Stomach (tissue), 8 donors: ENCODE measurements at regions not wholly inside any gene's neighbourhood (a gene's known extent, or its start where the extent isn't known, plus 50 kb on each side); places are given as distances from the start of the nearest gene placed in this dataset.
A peak's percentile ranks its signal among the peaks of the same experiment; 100 is the strongest.

ENCODE experiments used
- DNase-seq, 2 donors: peaks; one replicate each; pipeline versions ENCODE4 v3.0.0 to v3.0.0-alpha.2; 2013 to 2019
- H3K27ac ChIP-seq, 5 donors: fragments of 200-600 bp in 4 of 5; sonication (generic) in 4 of 5; one replicate each; pipeline ENCODE4 v1.5.1; 2013 to 2019; ENCODE audit warnings: mild to moderate bottlenecking in 1 of 5, moderate library complexity in 1 of 5
- H3K27me3 ChIP-seq, 3 donors: fragments of 200-600 bp; sonication (generic); one replicate each; pipeline ENCODE4 v1.5.1; 2017 to 2019; ENCODE audit warnings: mixed run types in 1 of 3
- H3K36me3 ChIP-seq, 4 donors: fragments of 200-600 bp; sonication (generic); 1 replicate in 3 of 4; 2 replicates in 1 of 4; pipeline ENCODE4 v1.5.1; 2016 to 2019
- H3K4me1 ChIP-seq, 4 donors: fragments of 200-600 bp; sonication (generic); one replicate each; pipeline ENCODE4 v1.5.1; 2016 to 2019
- H3K4me3 ChIP-seq, 4 donors: fragments of 200-600 bp; sonication (generic) in 3 of 4; one replicate each; pipeline ENCODE4 v1.5.1; 2016 to 2019; ENCODE audit warnings: mild to moderate bottlenecking in 1 of 4
- H3K9me3 ChIP-seq, 4 donors: fragments of 200-600 bp; sonication (generic); one replicate each; pipeline ENCODE4 v1.5.1; 2016 to 2019
- EP300 ChIP-seq: sonication (generic); formaldehyde crosslinking; IDR thresholded peaks from one replicate; pipeline ENCODE4 v1.6.1; 2017; ENCODE audit warnings: antibody characterized with exemption
- POLR2A ChIP-seq, 4 donors: fragments of 450-650 bp; IDR thresholded peaks; one replicate each; pipeline ENCODE4 v1.6.1; 2016; ENCODE audit warnings: antibody characterized with exemption in 4 of 4, control low read depth in 2 of 4, mild to moderate bottlenecking in 1 of 4, moderate library complexity in 1 of 4
- POLR2AphosphoS5 ChIP-seq, 3 donors: sonication (generic); formaldehyde crosslinking; IDR thresholded peaks; one replicate each; pipeline ENCODE4 v1.6.1; 2016; ENCODE audit warnings: antibody characterized with exemption in 3 of 3
- WGBS, 5 donors: extraction: QIAGEN DNeasy Blood & Tissue Kit in 3 of 5; methylation state at CpG; one replicate each; pipeline versions ENCODE4 v1.1.5 to v1.1.7; 2013 to 2018; 5-methylcytosine and 5-hydroxymethylcytosine counted together
- intact Hi-C: fragments of 100-400 bp; cut with DNase I; formaldehyde crosslinking; loops from one replicate; pipeline ENCODE4 v1.15.1; 2023; ENCODE audit warnings: low total_unique reads
- TF ChIP-seq, protein P1 (sequence below), 7 experiments: fragments of 450-650 bp in 4 of 7; fragments of 200-600 bp in 3 of 7; sonication (generic) in 3 of 7; IDR thresholded peaks; one replicate each; pipeline ENCODE4 v1.5.1; 2016 to 2019; ENCODE audit warnings: antibody characterized with exemption in 7 of 7, control low read depth in 2 of 7, mild to moderate bottlenecking in 1 of 7
- donor health status: healthy with polysubstance abuse.
- donor health status: Bipolar disorder and iron deficiency.
- donor health status: healthy.

DNA sequence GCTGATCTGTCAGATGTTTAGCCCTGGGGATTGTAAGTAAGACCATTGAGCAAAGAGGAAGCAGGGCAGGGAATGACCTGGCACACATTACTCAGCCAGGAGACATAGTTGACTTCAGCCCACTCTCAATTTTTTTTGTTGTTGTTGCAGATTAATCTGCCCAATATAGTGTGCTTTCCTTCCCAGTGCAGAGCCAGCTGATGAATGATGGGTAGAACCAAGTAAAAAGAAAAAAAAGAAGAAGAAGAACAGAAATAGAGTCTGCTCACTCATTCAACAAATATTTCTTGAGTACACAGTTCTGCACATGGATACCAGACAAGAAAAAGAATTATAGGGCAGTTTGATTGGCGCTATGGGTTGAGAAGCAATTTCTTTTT lies 292.7 kb downstream of the ETS1 start:
- no peaks in the 10 kb centered on the region for H3K36me3 ChIP-seq
- no peak overlapping the region for H3K4me3 ChIP-seq
- no peaks in the 10 kb centered on the region for H3K9me3 ChIP-seq
- intact Hi-C loops, result no loop called here
- H3K27ac ChIP-seq, result no peak overlapping the region
- H3K27me3 ChIP-seq, result no peaks in the 10 kb centered on the region
- 80 to 95% (median 88%) methylated on average over 1 of the region's 1 CpG for WGBS, 5 donors
- H3K4me1 ChIP-seq, result peaks cover 41 to 72% (median 50%) of the 10 kb centered on the region in 4 donors
- TF ChIP-seq POLR2A (IDR thresholded peaks at IDR 0.05), result no peak
- TF ChIP-seq EP300, result no peak
- TF ChIP-seq, protein P1, sequence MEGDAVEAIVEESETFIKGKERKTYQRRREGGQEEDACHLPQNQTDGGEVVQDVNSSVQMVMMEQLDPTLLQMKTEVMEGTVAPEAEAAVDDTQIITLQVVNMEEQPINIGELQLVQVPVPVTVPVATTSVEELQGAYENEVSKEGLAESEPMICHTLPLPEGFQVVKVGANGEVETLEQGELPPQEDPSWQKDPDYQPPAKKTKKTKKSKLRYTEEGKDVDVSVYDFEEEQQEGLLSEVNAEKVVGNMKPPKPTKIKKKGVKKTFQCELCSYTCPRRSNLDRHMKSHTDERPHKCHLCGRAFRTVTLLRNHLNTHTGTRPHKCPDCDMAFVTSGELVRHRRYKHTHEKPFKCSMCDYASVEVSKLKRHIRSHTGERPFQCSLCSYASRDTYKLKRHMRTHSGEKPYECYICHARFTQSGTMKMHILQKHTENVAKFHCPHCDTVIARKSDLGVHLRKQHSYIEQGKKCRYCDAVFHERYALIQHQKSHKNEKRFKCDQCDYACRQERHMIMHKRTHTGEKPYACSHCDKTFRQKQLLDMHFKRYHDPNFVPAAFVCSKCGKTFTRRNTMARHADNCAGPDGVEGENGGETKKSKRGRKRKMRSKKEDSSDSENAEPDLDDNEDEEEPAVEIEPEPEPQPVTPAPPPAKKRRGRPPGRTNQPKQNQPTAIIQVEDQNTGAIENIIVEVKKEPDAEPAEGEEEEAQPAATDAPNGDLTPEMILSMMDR (IDR thresholded peaks at IDR 0.05), result no peak
- no peak for TF ChIP-seq POLR2AphosphoS5 (IDR thresholded peaks at IDR 0.05)
- no peak for DNase-seq

DNA sequence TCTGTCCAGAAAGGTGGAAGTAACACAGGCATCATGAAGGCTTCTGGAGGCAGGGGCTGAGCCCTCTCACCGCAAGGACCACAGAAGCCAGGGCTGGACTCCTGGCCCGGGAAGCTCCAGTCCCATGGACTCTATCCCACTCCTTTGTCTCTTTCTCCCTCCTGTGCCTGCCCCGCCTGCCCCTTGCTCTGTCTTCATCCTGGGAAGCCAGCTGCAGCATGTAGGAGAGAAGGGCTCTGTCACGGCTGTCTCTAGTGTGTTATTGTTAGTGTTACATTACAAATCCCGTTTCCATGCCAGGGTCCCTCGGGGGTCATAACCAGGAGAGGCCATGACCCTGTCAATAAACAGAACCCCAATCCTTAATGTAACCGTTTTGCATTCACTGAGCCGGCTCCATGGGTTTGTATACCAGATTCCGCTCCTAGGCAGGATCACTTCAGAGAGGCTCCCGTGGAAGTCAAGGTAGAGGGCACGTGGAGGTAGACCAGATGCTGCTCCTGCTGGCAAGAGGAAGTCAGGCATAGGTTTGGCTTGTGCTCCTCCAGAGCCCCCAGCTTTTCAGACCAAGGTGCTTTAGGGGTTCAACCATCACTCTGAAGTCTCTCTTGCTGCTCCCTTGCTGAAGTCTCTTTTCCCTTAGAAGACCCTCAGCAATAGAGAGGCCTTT lies 293.2 kb downstream of the ETS1 start:
- peaks cover 41 to 72% (median 50%) of the 10 kb centered on the region in 4 donors for H3K4me1 ChIP-seq
- WGBS, 5 donors, result 74 to 85% (median 80%) methylated on average over 4 to 11 of the region's 11 CpGs
- intact Hi-C loops, result no loop called here

DNA sequence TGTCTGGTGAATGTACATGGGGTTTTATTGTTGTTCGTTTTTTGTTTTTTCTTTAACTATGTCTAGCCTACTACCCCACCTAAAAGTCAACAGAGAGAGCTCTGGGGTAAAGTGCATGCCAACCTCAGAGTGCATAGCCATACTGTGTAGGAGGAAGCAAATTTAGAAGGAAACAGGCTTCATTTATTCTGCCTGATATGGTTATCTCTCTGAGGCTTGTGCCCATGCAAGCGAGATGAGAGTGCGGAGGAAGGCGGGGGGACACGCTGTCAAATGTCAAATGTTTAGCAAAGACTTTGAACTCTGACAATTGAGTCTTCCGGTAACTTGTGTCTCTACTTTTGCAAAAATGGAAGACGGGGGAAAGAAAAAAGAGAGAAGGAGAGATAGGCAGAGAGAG lies 295.5 kb downstream of the ETS1 start:
- no peak overlapping the region for H3K4me3 ChIP-seq
- H3K4me1 ChIP-seq, result peaks cover 28 to 55% (median 43%) of the 10 kb centered on the region in 4 donors
- intact Hi-C loops, result no loop called here
- H3K27ac ChIP-seq, result peak overlapping the region in 4 of 5 donors; percentile 71 to 88 (median 76)
- TF ChIP-seq EP300, result no peak
- TF ChIP-seq POLR2AphosphoS5 (IDR thresholded peaks at IDR 0.05), result peak in 2 of 3 donors; percentile 50 to 79
- peak; percentile 55 to 78 for DNase-seq
- no peaks in the 10 kb centered on the region for H3K9me3 ChIP-seq
- 29 to 52% (median 46%) methylated on average over 7 of the region's 7 CpGs for WGBS, 5 donors
- H3K36me3 ChIP-seq, result no peaks in the 10 kb centered on the region
- no peaks in the 10 kb centered on the region for H3K27me3 ChIP-seq

More for the DNA sequence above, 293.2 kb downstream of the ETS1 start:
- H3K27ac ChIP-seq, result peak overlapping the region in 1 of 5 donors; percentile 32
- H3K27me3 ChIP-seq, result no peaks in the 10 kb centered on the region
- H3K9me3 ChIP-seq, result no peaks in the 10 kb centered on the region
- H3K36me3 ChIP-seq, result no peaks in the 10 kb centered on the region
- TF ChIP-seq, protein P1 (IDR thresholded peaks at IDR 0.05), result no peak
- no peak for TF ChIP-seq EP300
- no peak for TF ChIP-seq POLR2A (IDR thresholded peaks at IDR 0.05)
- no peak for TF ChIP-seq POLR2AphosphoS5 (IDR thresholded peaks at IDR 0.05)
- DNase-seq, result no peak
- no peak overlapping the region for H3K4me3 ChIP-seq

DNA sequence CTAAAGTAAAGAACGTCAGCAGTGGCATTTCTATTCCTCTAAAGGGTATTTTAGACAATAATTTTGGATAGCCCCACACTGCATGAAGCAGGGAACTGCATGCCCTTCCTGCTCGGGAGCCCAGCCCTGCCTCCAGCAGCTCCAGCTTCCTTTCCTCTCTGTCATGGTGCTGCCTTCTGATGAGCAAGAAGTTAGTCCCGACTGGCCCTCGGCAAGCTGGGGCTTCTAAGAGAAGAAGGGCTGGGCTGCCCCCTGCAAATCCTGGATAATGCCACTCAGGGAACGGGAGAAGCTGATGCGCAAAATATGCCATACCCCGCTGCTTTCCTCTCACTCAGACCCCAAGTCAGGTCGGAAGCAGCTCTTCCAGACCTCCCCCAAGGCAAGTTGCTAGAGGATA lies 296.4 kb downstream of the ETS1 start:
- H3K9me3 ChIP-seq, result no peaks in the 10 kb centered on the region
- no peaks in the 10 kb centered on the region for H3K36me3 ChIP-seq
- H3K27me3 ChIP-seq, result no peaks in the 10 kb centered on the region
- 83 to 88% (median 86%) methylated on average over 8 of the region's 8 CpGs for WGBS, 5 donors
- peak overlapping the region; percentile 56 to 88 (median 74) for H3K27ac ChIP-seq
- DNase-seq, result no peak
- TF ChIP-seq POLR2A (IDR thresholded peaks at IDR 0.05), result no peak
- TF ChIP-seq POLR2AphosphoS5 (IDR thresholded peaks at IDR 0.05), result no peak
- TF ChIP-seq EP300, result no peak
- TF ChIP-seq, protein P1 (IDR thresholded peaks at IDR 0.05), result no peak
- H3K4me3 ChIP-seq, result no peak overlapping the region
- H3K4me1 ChIP-seq, result peaks cover 23 to 49% (median 39%) of the 10 kb centered on the region in 4 donors
- intact Hi-C loops, result no loop called here
